Right lobe of liver (tissue), 4 donors: ENCODE measurements at regions not wholly inside any gene's neighbourhood (a gene's known extent, or its start where the extent isn't known, plus 50 kb on each side); places are given as distances from the start of the nearest gene placed in this dataset.

ENCODE experiments used
- CTCF ChIP-seq, 4 donors: fragments of 200-600 bp in 3 of 4; fragments of 450-650 bp in 1 of 4; IDR thresholded peaks; one replicate each; pipeline versions ENCODE4 v1.5.1 to v1.8.0; 2016 to 2022; ENCODE audit warnings: antibody characterized with exemption in 4 of 4, mild to moderate bottlenecking in 2 of 4
- POLR2A ChIP-seq: fragments of 450-650 bp; IDR thresholded peaks from one replicate; pipeline ENCODE4 v1.6.1; 2017; ENCODE audit warnings: antibody characterized with exemption, mild to moderate bottlenecking
- donor health status: DM: no; HTN: no; CAD: no.
- donor health status: DM: no; HTN: no; CAD: no.
- donor health status: DM: no; HTN: yes; CAD: no.

- TF ChIP-seq POLR2A: no peak
- TF ChIP-seq CTCF (IDR thresholded peaks at IDR 0.05): no peak
These were observed 368.3 kb downstream of the RAD51AP2 start for GRCh38 chr2:17149945-17150344.
